Right cardiac atrium (tissue), 5 donors: ENCODE measurements at regions not wholly inside any gene's neighbourhood (a gene's known extent, or its start where the extent isn't known, plus 50 kb on each side); places are given as distances from the start of the nearest gene placed in this dataset.

Source experiments
- ATAC-seq, 2 donors: fragments of 200-7000 bp; cut with Tn5 transposase; one replicate each; pipeline versions ENCODE4 v1.8.0 to v1.9.1; 2020; ENCODE audit warnings: moderate library complexity in 2 of 2, mild to moderate bottlenecking in 1 of 2
- DNase-seq, 3 donors: peaks; one replicate each; pipeline ENCODE4 v3.0.0-alpha.2; 2020
- H3K27ac ChIP-seq: one replicate; pipeline ENCODE4 v1.5.1; 2013; ENCODE audit warnings: mild to moderate bottlenecking, low read length, control low read depth, moderate library complexity
- H3K27me3 ChIP-seq: one replicate; pipeline ENCODE4 v1.6.1; 2013; ENCODE audit not compliant: control insufficient read depth, insufficient read depth
- H3K4me1 ChIP-seq: one replicate; pipeline ENCODE4 v1.6.1; 2013; ENCODE audit warnings: low read length; ENCODE audit not compliant: control insufficient read depth, insufficient read depth
- H3K4me3 ChIP-seq: one replicate; pipeline ENCODE4 v1.5.1; 2013; ENCODE audit warnings: low read length, control low read depth
- H3K9me3 ChIP-seq: one replicate; pipeline ENCODE4 v1.6.1; 2013; ENCODE audit warnings: low read length; ENCODE audit not compliant: control insufficient read depth
- WGBS: extraction: QIAGEN DNeasy Blood & Tissue Kit; methylation state at CpG from one replicate; pipeline ENCODE4 v1.1.7; 2013; 5-methylcytosine and 5-hydroxymethylcytosine counted together
- intact Hi-C, 4 donors: fragments of 100-400 bp; cut with DNase I; formaldehyde crosslinking; loops; one replicate each; pipeline versions ENCODE4 v1.11.0 to v1.14.0; 2022 to 2023
- donor health status: healthy with polysubstance abuse.
- donor health status: DM: no; HTN: yes; CAD: no.
- donor health status: DM: no; HTN: no; CAD: no.
- donor health status: DM: no; HTN: yes; CAD: no; lungs with severe emphysema.
- donor health status: DM: yes; HTN: yes; CAD: no.

- Histone ChIP-seq H3K27me3 (no peaks in the 10 kb centered on the region), H3K27ac (no peak overlapping the region), H3K4me3 (no peak overlapping the region), H3K4me1 (no peaks in the 10 kb centered on the region), H3K9me3 (no peaks in the 10 kb centered on the region)
- intact Hi-C loops, result no loop called here
- WGBS, result 60% methylated on average over 5 of the region's 5 CpGs
- DNase-seq, result peak; percentile 78 to 88 (median 87)
- peak; percentile 94 to 97 for ATAC-seq
Measured at GRCh38 chr7:33719059-33719581, 186.2 kb upstream of the BMPER start.

- Histone ChIP-seq H3K9me3 (no peaks in the 10 kb centered on the region), H3K4me1 (peaks cover 2% of the 10 kb centered on the region), H3K27ac (no peak overlapping the region), H3K27me3 (no peaks in the 10 kb centered on the region), H3K4me3 (no peak overlapping the region)
- DNase-seq (no peak), ATAC-seq (no peak)
- intact Hi-C loops, result no loop called here
- WGBS, result 98% methylated on average over 4 of the region's 4 CpGs
Measured at GRCh38 chr7:33720139-33720538, 185.2 kb upstream of the BMPER start.

GRCh38 chr7:33720870-33721269, 184.5 kb upstream of the BMPER start:
- no peak overlapping the region for H3K27ac ChIP-seq
- WGBS, result 71% methylated on average over 3 of the region's 3 CpGs

GRCh38 chr7:33721895-33722294, 183.4 kb upstream of the BMPER start:
- Histone ChIP-seq H3K4me3 (no peak overlapping the region), H3K27ac (no peak overlapping the region), H3K27me3 (no peaks in the 10 kb centered on the region), H3K9me3 (no peaks in the 10 kb centered on the region), H3K4me1 (peaks cover 3% of the 10 kb centered on the region)
- intact Hi-C loops, result no loop called here
- DNase-seq (no peak), ATAC-seq (no peak)
- WGBS, result 84% methylated on average over 4 of the region's 4 CpGs

More at GRCh38 chr7:33720870-33721269, 184.5 kb upstream of the BMPER start:
- Histone ChIP-seq H3K4me3 (no peak overlapping the region), H3K4me1 (peaks cover 3% of the 10 kb centered on the region), H3K27me3 (no peaks in the 10 kb centered on the region), H3K9me3 (no peaks in the 10 kb centered on the region)
- intact Hi-C loops, result no loop called here
- ATAC-seq (no peak), DNase-seq (no peak)

- H3K4me3 ChIP-seq, result no peak overlapping the region
- ATAC-seq, result no peak
Measured at GRCh38 chr7:33722383-33723101, 182.8 kb upstream of the BMPER start.

GRCh38 chr7:33724201-33724600, 181.1 kb upstream of the BMPER start:
- 96% methylated on average over 3 of the region's 3 CpGs for WGBS
- DNase-seq (no peak), ATAC-seq (no peak)
- H3K27ac ChIP-seq, result no peak overlapping the region
- intact Hi-C loops, result no loop called here
- H3K4me3 ChIP-seq, result no peak overlapping the region
- no peaks in the 10 kb centered on the region for H3K9me3 ChIP-seq
- H3K4me1 ChIP-seq, result peaks cover 3% of the 10 kb centered on the region
- no peaks in the 10 kb centered on the region for H3K27me3 ChIP-seq

More at GRCh38 chr7:33722383-33723101, 182.8 kb upstream of the BMPER start:
- 67% methylated on average over 15 of the region's 15 CpGs for WGBS
- intact Hi-C loops, result no loop called here
- Histone ChIP-seq H3K27ac (no peak overlapping the region), H3K27me3 (no peaks in the 10 kb centered on the region), H3K9me3 (no peaks in the 10 kb centered on the region), H3K4me1 (peaks cover 3% of the 10 kb centered on the region)
- DNase-seq, result peak in 1 of 3 donors; percentile 66

- Histone ChIP-seq H3K27ac (no peak overlapping the region), H3K4me3 (no peak overlapping the region), H3K4me1 (peaks cover 3% of the 10 kb centered on the region), H3K27me3 (no peaks in the 10 kb centered on the region), H3K9me3 (no peaks in the 10 kb centered on the region)
- WGBS, result 62% methylated on average over 7 of the region's 7 CpGs
- DNase-seq (no peak), ATAC-seq (peak in 1 of 2 donors; percentile 67)
- intact Hi-C loops, result no loop called here
Measured at GRCh38 chr7:33725111-33726025, 180.0 kb upstream of the BMPER start.

GRCh38 chr7:33726582-33726981, 178.8 kb upstream of the BMPER start:
- peak; percentile 62 to 84 for ATAC-seq
- no peaks in the 10 kb centered on the region for H3K9me3 ChIP-seq
- H3K4me3 ChIP-seq, result no peak overlapping the region
- H3K4me1 ChIP-seq, result peaks cover 3% of the 10 kb centered on the region
- DNase-seq, result no peak
- 79% methylated on average over 5 of the region's 5 CpGs for WGBS
- H3K27me3 ChIP-seq, result no peaks in the 10 kb centered on the region
- intact Hi-C loops, result no loop called here
- H3K27ac ChIP-seq, result peak overlapping the region; percentile 63

GRCh38 chr7:33727315-33727714, 178.0 kb upstream of the BMPER start:
- no peak for ATAC-seq
- H3K9me3 ChIP-seq, result no peaks in the 10 kb centered on the region
- intact Hi-C loops, result no loop called here
- DNase-seq, result no peak
- no peak overlapping the region for H3K4me3 ChIP-seq
- 84% methylated on average over 11 of the region's 11 CpGs for WGBS
- no peak overlapping the region for H3K27ac ChIP-seq
- H3K4me1 ChIP-seq, result peaks cover 3% of the 10 kb centered on the region
- no peaks in the 10 kb centered on the region for H3K27me3 ChIP-seq

- no peaks in the 10 kb centered on the region for H3K9me3 ChIP-seq
- no peaks in the 10 kb centered on the region for H3K27me3 ChIP-seq
- no peak overlapping the region for H3K4me3 ChIP-seq
- 87% methylated on average over 16 of the region's 16 CpGs for WGBS
- ATAC-seq (no peak), DNase-seq (no peak)
- H3K27ac ChIP-seq, result no peak overlapping the region
- intact Hi-C loops, result no loop called here
- peaks cover 5% of the 10 kb centered on the region for H3K4me1 ChIP-seq
Measured at GRCh38 chr7:33728873-33729551, 176.3 kb upstream of the BMPER start.
